SK-N-SH (cell line): ENCODE measurements at regions not wholly inside any gene's neighbourhood (a gene's known extent, or its start where the extent isn't known, plus 50 kb on each side); places are given as distances from the start of the nearest gene placed in this dataset.

Experiments used
- CTCF ChIA-PET: fragments of 300-600, 350-600 bp; formaldehyde crosslinking; extraction: SDS; loops from one replicate; lab custom pipeline; 2021; lab: Yijun Ruan, JAX
- POLR2A ChIA-PET: fragments of 350-600 bp; sonication (Branson Sonifier 250); formaldehyde crosslinking; extraction: SDS; loops from one replicate; lab custom pipeline; 2020; ENCODE audit warnings: antibody characterized with exemption, inconsistent platforms; lab: Yijun Ruan, JAX
- DNase-seq: peaks from one replicate; pipeline ENCODE4 v3.0.0; 2012
- H2AFZ ChIP-seq: fragments of 200-600 bp; sonication (generic); 2 replicates; pipeline ENCODE4 v1.8.1; 2016; ENCODE audit warnings: antibody characterized with exemption, mild to moderate bottlenecking, low read depth
- H3F3A ChIP-seq: fragments of 200-600 bp; sonication (generic); replicated peaks from 2 replicates; pipeline ENCODE3; 2016; ENCODE audit warnings: antibody characterized with exemption, mild to moderate bottlenecking; ENCODE audit not compliant: insufficient read depth
- H3K27ac ChIP-seq, 2 experiments: fragments of 200-500 bp in 1 of 2; fragments of 200-600 bp in 1 of 2; sonication (Bioruptor generic) in 1 of 2; sonication (generic), shearing (Covaris generic) in 1 of 2; 2 replicates each; pipeline versions ENCODE4 v1.5.1 to v1.6.1; 2014 to 2016; ENCODE audit warnings: low read depth in 2 of 2, inconsistent platforms in 1 of 2, low read length in 1 of 2, mild to moderate bottlenecking in 1 of 2, mixed read lengths in 1 of 2
- H3K27me3 ChIP-seq: fragments of 200-600 bp; sonication (generic), shearing (Covaris generic); 2 replicates; pipeline ENCODE4 v1.6.1; 2016; ENCODE audit warnings: mixed run types; ENCODE audit not compliant: insufficient read depth
- H3K36me3 ChIP-seq, 2 experiments: fragments of 200-500 bp in 1 of 2; fragments of 200-600 bp in 1 of 2; sonication (Bioruptor generic) in 1 of 2; sonication (generic) in 1 of 2; replicated peaks in 1 of 2; 2 replicates each; pipeline versions ENCODE3 to v1.5.1; 2014 to 2016; ENCODE audit warnings: low read length in 1 of 2, mild to moderate bottlenecking in 1 of 2; ENCODE audit not compliant: insufficient read depth in 2 of 2, control insufficient read depth in 1 of 2
- H3K4me1 ChIP-seq, 2 experiments: fragments of 200-500 bp in 1 of 2; fragments of 200-600 bp in 1 of 2; sonication (Bioruptor generic) in 1 of 2; sonication (generic), shearing (Covaris generic) in 1 of 2; 2 replicates each; pipeline versions ENCODE4 v1.5.1 to v1.6.1; 2014 to 2016; ENCODE audit warnings: low read depth in 1 of 2, low read length in 1 of 2, mixed run types in 1 of 2; ENCODE audit not compliant: insufficient read depth in 2 of 2, control insufficient read depth in 1 of 2
- H3K4me2 ChIP-seq: fragments of 200-600 bp; sonication (generic), shearing (Covaris generic); 2 replicates; pipeline ENCODE4 v1.6.1; 2017; ENCODE audit warnings: mixed run types
- H3K4me3 ChIP-seq, 2 experiments: fragments of 200-500 bp in 1 of 2; fragments of 200-600 bp in 1 of 2; sonication (Bioruptor generic) in 1 of 2; sonication (generic), shearing (Covaris generic) in 1 of 2; 2 replicates each; pipeline versions ENCODE4 v1.5.1 to v1.8.1; 2014 to 2016; ENCODE audit warnings: low read depth in 2 of 2, inconsistent platforms in 1 of 2, low read length in 1 of 2, mild to moderate bottlenecking in 1 of 2, mixed read lengths in 1 of 2, moderate library complexity in 1 of 2
- H3K79me2 ChIP-seq: fragments of 200-600 bp; sonication (generic); 2 replicates; pipeline ENCODE4 v1.8.1; 2017; ENCODE audit warnings: mild to moderate bottlenecking; ENCODE audit not compliant: insufficient read depth
- H3K9ac ChIP-seq: fragments of 200-600 bp; sonication (generic); 2 replicates; pipeline ENCODE4 v1.6.1; 2017; ENCODE audit warnings: mixed run types
- H3K9me2 ChIP-seq: fragments of 200-600 bp; sonication (generic); 2 replicates; pipeline ENCODE4 v1.6.1; 2017; ENCODE audit warnings: mixed run types
- H3K9me3 ChIP-seq: fragments of 200-600 bp; sonication (generic); 2 replicates; pipeline ENCODE4 v1.6.1; 2017; ENCODE audit warnings: mixed run types, mild to moderate bottlenecking, moderate library complexity
- H4K20me1 ChIP-seq: fragments of 200-600 bp; sonication (generic); 2 replicates; pipeline ENCODE4 v1.6.1; 2017; ENCODE audit warnings: mild to moderate bottlenecking, mixed run types; ENCODE audit not compliant: insufficient read depth
- CHD2 ChIP-seq: fragments of 150-350 bp; IDR thresholded peaks from 2 replicates; pipeline ENCODE4 v1.6.1; 2018; ENCODE audit warnings: low read length; ENCODE audit not compliant: partially characterized antibody
- CTCF ChIP-seq: fragments of 200-600 bp; sonication (generic); IDR thresholded peaks from 2 replicates; pipeline ENCODE4 v1.6.1; 2017; ENCODE audit warnings: antibody characterized with exemption, mild to moderate bottlenecking, moderate library complexity
- ELF1 ChIP-seq: IDR thresholded peaks from 2 replicates; pipeline ENCODE4 v1.4.0; 2012
- EP300 ChIP-seq, 2 experiments: IDR thresholded peaks; 2 replicates each; pipeline versions ENCODE4 v1.4.0 to v1.6.1; 2012; ENCODE audit warnings: borderline replicate concordance in 1 of 2, low read depth in 1 of 2, low read length in 1 of 2
- FOXJ3 ChIP-seq: sonication (generic); formaldehyde crosslinking; IDR thresholded peaks from 2 replicates; pipeline ENCODE4 v1.5.1; 2020; ENCODE audit warnings: mild to moderate bottlenecking, missing genetic modification reagents
- FOXM1 ChIP-seq: IDR thresholded peaks from 2 replicates; pipeline ENCODE4 v1.4.0; 2012; ENCODE audit warnings: low read depth, mild to moderate bottlenecking
- JUND ChIP-seq: IDR thresholded peaks from 2 replicates; pipeline ENCODE4 v1.4.0; 2012
- MAX ChIP-seq: IDR thresholded peaks from 2 replicates; pipeline ENCODE4 v1.4.0; 2012; ENCODE audit warnings: low read depth
- MEF2A ChIP-seq: IDR thresholded peaks from 2 replicates; pipeline ENCODE4 v1.4.0; 2012; ENCODE audit warnings: low read depth, borderline replicate concordance
- MXI1 ChIP-seq: IDR thresholded peaks from 2 replicates; pipeline ENCODE4 v1.6.1; 2012; ENCODE audit warnings: mild to moderate bottlenecking, low read depth, low read length, improper control_type of control experiment
- PBX3 ChIP-seq: IDR thresholded peaks from 2 replicates; pipeline ENCODE4; 2012
- POLR2AphosphoS5 ChIP-seq: IDR thresholded peaks from 2 replicates; pipeline ENCODE4 v1.6.1; 2012; ENCODE audit warnings: low read depth, low read length
- RCOR1 ChIP-seq: fragments of 150-350 bp; IDR thresholded peaks from 2 replicates; pipeline ENCODE4 v1.6.1; 2017; ENCODE audit warnings: antibody characterized with exemption, low read length
- RFX5 ChIP-seq: IDR thresholded peaks from 2 replicates; pipeline ENCODE4 v1.6.1; 2012; ENCODE audit warnings: mild to moderate bottlenecking, improper control_type of control experiment, low read length
- SIN3A ChIP-seq: IDR thresholded peaks from 2 replicates; pipeline ENCODE4 v1.6.1; 2012; ENCODE audit warnings: low read depth, mild to moderate bottlenecking, low read length, moderate library complexity, borderline replicate concordance
- SMC3 ChIP-seq: IDR thresholded peaks from 2 replicates; pipeline ENCODE4 v1.6.1; 2012; ENCODE audit warnings: low read depth, low read length, improper control_type of control experiment
- TEAD4 ChIP-seq: IDR thresholded peaks from 2 replicates; pipeline ENCODE4 v1.4.0; 2012; ENCODE audit warnings: mild to moderate bottlenecking, borderline replicate concordance; ENCODE audit not compliant: insufficient read depth
- USF1 ChIP-seq: IDR thresholded peaks from 2 replicates; pipeline ENCODE4 v1.4.0; 2012; ENCODE audit warnings: low read depth, borderline replicate concordance
- USF2 ChIP-seq: fragments of 150-350 bp; IDR thresholded peaks from 2 replicates; pipeline ENCODE4 v1.6.1; 2017; ENCODE audit warnings: antibody characterized with exemption, low read length, low read depth, borderline replicate concordance
- YY1 ChIP-seq: IDR thresholded peaks from 2 replicates; pipeline ENCODE4 v1.4.0; 2012; ENCODE audit warnings: low read depth, mild to moderate bottlenecking
- WGBS: methylation state at CpG from one replicate; pipeline ENCODE4 v1.1.6; 2017; ENCODE audit warnings: low lambda C conversion rate; 5-methylcytosine and 5-hydroxymethylcytosine counted together

GRCh38 chrX:81728622-81729021 is 526.7 kb downstream of the SH3BGRL start:
- H3K27ac ChIP-seq: no peak overlapping the region
- H3K36me3 ChIP-seq: no peaks in the 10 kb centered on the region
- 2% methylated on average over 2 of the region's 2 CpGs for WGBS
- no peaks in the 10 kb centered on the region for H3F3A ChIP-seq
- H2AFZ ChIP-seq: no peak overlapping the region
- no peak overlapping the region for H3K4me3 ChIP-seq
- H4K20me1 ChIP-seq: no peaks in the 10 kb centered on the region
- CTCF ChIA-PET: no interaction called here
- H3K9me3 ChIP-seq: peaks cover 3% of the 10 kb centered on the region; the same call in 1 of the 2 replicates
- H3K4me1 ChIP-seq: no peaks in the 10 kb centered on the region
- H3K27me3 ChIP-seq: no peaks in the 10 kb centered on the region
- no peak overlapping the region for H3K4me2 ChIP-seq
- no peak for DNase-seq
- POLR2A ChIA-PET: no interaction called here
- no peaks in the 10 kb centered on the region for H3K79me2 ChIP-seq
- no peaks in the 10 kb centered on the region for H3K9me2 ChIP-seq
- H3K9ac ChIP-seq: no peak overlapping the region
- TF ChIP-seq YY1 (no peak), USF2 (no peak), SIN3A (no peak), JUND (no peak), POLR2AphosphoS5 (no peak), CHD2 (no peak), CTCF (no peak), RFX5 (no peak), TEAD4 (no peak), RCOR1 (no peak), PBX3 (no peak), MAX (no peak), FOXJ3 (CRISPR knock-in tag) (no peak), MXI1 (no peak), USF1 (no peak), ELF1 (no peak), MEF2A (no peak), EP300 (IDR thresholded peaks at IDR 0.05; ENCODE audit: borderline replicate concordance in 1 of 2, low read depth in 1 of 2, low read length in 1 of 2) (no peak), SMC3 (no peak), FOXM1 (no peak)
